ENCODE measurements at regions not wholly inside any gene's neighbourhood (a gene's known extent, or its start where the extent isn't known, plus 50 kb on each side); places are given as distances from the start of the nearest gene placed in this dataset.

- TF ChIP-seq ZNF687 (CRISPR knock-in tag; IDR thresholded peaks at IDR 0.05) (no peak), ZNF704 (CRISPR knock-in tag; IDR thresholded peaks at IDR 0.05; ENCODE audit: borderline replicate concordance) (no peak), ATF1 (CRISPR knock-in tag; IDR thresholded peaks at IDR 0.05) (no peak), ZNF430 (CRISPR knock-in tag; IDR thresholded peaks at IDR 0.05) (no peak), SIN3A (IDR thresholded peaks at IDR 0.05; ENCODE audit: borderline replicate concordance, low read depth, low read length) (no peak), ZNF24 (IDR thresholded peaks at IDR 0.05) (no peak)
Observed at GRCh38 chr4:160386846-160387245, 1284.0 kb downstream of the RAPGEF2 start (continued).

- Histone ChIP-seq H3K79me2 (ENCODE audit: insufficient read depth, low read length) (no peaks in the 10 kb centered on the region), H2AFZ (ENCODE audit: low read length) (no peak overlapping the region), H4K20me1 (ENCODE audit: insufficient read depth, low read length) (no peaks in the 10 kb centered on the region), H3K4me3 (replicated peaks in 1 of 3; ENCODE audit: insufficient read depth in 1 of 3, low read depth in 2 of 3, low read length in 3 of 3) (no peak overlapping the region), H3K4me2 (ENCODE audit: low read depth, low read length) (no peak overlapping the region), H3K9me3 (ENCODE audit: low read length) (no peaks in the 10 kb centered on the region), H3K27me3 (ENCODE audit: control insufficient read depth in 1 of 2, insufficient read depth in 2 of 2, low read length in 2 of 2) (no peaks in the 10 kb centered on the region), H3K4me1 (ENCODE audit: insufficient read depth, low read length) (no peaks in the 10 kb centered on the region), H3K9ac (ENCODE audit: insufficient read depth, low read depth, low read length) (no peak overlapping the region), H3K27ac (ENCODE audit: extremely low read length, insufficient read depth, low read length) (no peak overlapping the region), H3K36me3 (replicated peaks in 1 of 2; ENCODE audit: control insufficient read depth in 1 of 2, insufficient read depth in 2 of 2, low read length in 2 of 2) (no peaks in the 10 kb centered on the region)
- in situ Hi-C loops (cut with HindIII; ENCODE audit: extremely low pct_ligation_motif_present, low pct_unique_long_range_greater_than_20kb) (no loop called here), intact Hi-C loops (cut with micrococcal nuclease; ENCODE audit: unreplicated experiment) (no loop called here)
- FAIRE-seq (no peak), DNase-seq (ENCODE audit: low spot score) (no peak), ATAC-seq (no peak)
- POLR2A ChIA-PET, result no interaction called here
- CTCF ChIA-PET (ENCODE audit: low intra/inter-chr PET ratio, low total read pairs), result no interaction called here
- no TSS peak for BruUV-seq (replicated peaks)
- WGBS (ENCODE audit: low lambda C conversion rate), result under 1% methylated on average over 3 of the region's 3 CpGs
- TF ChIP-seq PAF1 (CRISPR knock-in tag; IDR thresholded peaks at IDR 0.05), result no peak
- no peak for TF ChIP-seq STAG1 (CRISPR knock-in tag; IDR thresholded peaks at IDR 0.05)
- no peak for TF ChIP-seq ZNF816 (CRISPR knock-in tag; IDR thresholded peaks at IDR 0.05; ENCODE audit: borderline replicate concordance)
- TF ChIP-seq ZNF598 (CRISPR knock-in tag; IDR thresholded peaks at IDR 0.05; ENCODE audit: borderline replicate concordance), result no peak
Observed at GRCh38 chr4:160399826-160400225, 1296.9 kb downstream of the RAPGEF2 start.
